ENCODE measurements at regions not wholly inside any gene's neighbourhood (a gene's known extent, or its start where the extent isn't known, plus 50 kb on each side); places are given as distances from the start of the nearest gene placed in this dataset.

DNA sequence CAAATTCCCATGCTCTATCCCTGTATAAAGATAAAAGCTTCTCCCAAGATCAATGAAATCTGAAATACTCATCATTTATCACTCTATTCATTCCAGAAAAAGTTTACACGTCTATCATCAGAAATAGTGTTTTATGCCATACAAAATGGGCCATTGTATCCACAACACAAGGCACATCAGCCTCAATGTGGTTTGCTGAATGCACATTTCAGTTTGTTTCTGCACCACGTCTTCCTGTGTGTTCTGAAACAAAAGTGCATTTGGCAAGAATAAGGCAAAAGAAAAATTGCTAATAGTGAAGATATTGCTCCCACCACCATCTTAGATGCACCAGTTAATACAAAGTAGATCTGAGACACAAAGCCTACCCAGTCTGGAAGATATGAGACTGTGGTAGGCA lies 89.6 kb upstream of the ETS2 start:
- DNase-seq (ENCODE audit: low read depth), result no peak
- H3K4me3 ChIP-seq (ENCODE audit: low read depth, low read length), result no peak overlapping the region
- TF ChIP-seq, protein P1, sequence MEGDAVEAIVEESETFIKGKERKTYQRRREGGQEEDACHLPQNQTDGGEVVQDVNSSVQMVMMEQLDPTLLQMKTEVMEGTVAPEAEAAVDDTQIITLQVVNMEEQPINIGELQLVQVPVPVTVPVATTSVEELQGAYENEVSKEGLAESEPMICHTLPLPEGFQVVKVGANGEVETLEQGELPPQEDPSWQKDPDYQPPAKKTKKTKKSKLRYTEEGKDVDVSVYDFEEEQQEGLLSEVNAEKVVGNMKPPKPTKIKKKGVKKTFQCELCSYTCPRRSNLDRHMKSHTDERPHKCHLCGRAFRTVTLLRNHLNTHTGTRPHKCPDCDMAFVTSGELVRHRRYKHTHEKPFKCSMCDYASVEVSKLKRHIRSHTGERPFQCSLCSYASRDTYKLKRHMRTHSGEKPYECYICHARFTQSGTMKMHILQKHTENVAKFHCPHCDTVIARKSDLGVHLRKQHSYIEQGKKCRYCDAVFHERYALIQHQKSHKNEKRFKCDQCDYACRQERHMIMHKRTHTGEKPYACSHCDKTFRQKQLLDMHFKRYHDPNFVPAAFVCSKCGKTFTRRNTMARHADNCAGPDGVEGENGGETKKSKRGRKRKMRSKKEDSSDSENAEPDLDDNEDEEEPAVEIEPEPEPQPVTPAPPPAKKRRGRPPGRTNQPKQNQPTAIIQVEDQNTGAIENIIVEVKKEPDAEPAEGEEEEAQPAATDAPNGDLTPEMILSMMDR (IDR thresholded peaks at IDR 0.05; ENCODE audit: low read depth, low read length), result no peak
- TF ChIP-seq, protein P2, sequence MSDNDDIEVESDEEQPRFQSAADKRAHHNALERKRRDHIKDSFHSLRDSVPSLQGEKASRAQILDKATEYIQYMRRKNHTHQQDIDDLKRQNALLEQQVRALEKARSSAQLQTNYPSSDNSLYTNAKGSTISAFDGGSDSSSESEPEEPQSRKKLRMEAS (IDR thresholded peaks at IDR 0.05; ENCODE audit: low read depth, low read length), result no peak
- no peak for TF ChIP-seq MYC (IDR thresholded peaks at IDR 0.05; ENCODE audit: low read depth, low read length)
- no peak for TF ChIP-seq POLR2A (IDR thresholded peaks at IDR 0.05; ENCODE audit: extremely low read depth, insufficient read length)

DNA sequence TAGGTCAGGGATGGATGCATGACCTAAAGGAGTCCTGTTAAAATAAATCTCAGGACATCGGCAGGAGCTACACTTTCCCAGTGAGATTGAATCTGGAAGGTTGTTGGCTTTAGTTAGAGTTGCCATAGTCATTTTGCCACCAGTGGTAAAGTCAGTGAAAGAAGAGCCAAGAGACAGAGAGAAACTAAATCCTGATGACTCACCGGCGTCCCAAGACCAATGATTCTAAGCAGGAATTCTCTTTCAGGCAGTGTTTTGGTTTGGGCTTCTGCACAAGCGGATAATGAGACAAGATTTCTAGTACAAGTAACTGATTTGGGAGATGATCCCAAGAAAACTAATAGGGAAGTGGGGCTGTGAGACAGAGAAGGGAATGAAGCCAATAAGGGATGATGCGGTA lies 88.8 kb upstream of the ETS2 start:
- TF ChIP-seq MYC (IDR thresholded peaks at IDR 0.05; ENCODE audit: low read depth, low read length), result no peak
- no peak for DNase-seq (ENCODE audit: low read depth)
- no peak overlapping the region for H3K4me3 ChIP-seq (ENCODE audit: low read depth, low read length)

DNA sequence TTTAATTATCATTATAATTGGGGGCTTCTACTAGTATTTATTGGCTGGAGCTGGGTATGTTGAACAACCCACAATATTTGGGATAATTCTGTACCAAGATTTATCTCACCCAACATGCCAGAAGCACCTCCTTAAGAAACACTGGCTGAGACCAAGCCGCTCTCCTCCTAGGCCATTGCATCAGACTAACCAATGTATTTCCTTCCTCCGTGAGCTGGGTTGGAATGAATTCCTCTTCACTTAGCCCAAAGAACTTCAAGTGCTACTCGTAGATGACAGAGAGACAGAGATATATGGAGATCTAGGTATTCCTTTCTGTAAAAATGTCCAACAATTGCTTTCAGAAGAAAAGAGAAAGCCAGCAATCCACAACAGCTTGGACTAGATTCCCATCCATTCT lies 87.2 kb upstream of the ETS2 start:
- H3K4me3 ChIP-seq (ENCODE audit: low read depth, low read length), result no peak overlapping the region
- TF ChIP-seq MYC (IDR thresholded peaks at IDR 0.05; ENCODE audit: low read depth, low read length), result no peak
- no peak for DNase-seq (ENCODE audit: low read depth)

DNA sequence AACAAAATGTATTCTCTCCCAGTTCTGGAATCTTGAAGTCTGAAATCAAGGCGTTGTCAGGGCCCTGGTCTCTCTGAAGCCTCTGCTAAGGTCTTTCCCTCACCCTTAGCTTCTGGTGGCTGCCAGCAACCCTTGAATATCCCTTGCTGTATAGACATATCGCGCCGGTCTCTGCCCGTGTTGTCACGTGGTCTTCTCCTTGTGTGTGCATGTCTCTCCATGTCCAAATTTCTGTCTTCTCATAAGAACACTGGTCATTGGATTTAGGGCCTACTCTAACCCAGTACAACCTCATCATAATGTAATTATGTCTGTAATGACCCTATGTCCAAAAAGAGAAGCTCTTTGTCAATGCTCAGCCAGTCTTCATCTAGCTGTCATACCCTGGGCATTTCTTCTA lies 85.7 kb upstream of the ETS2 start:
- TF ChIP-seq POLR2A (IDR thresholded peaks at IDR 0.05; ENCODE audit: extremely low read depth, insufficient read length) (no peak), MYC (IDR thresholded peaks at IDR 0.05; ENCODE audit: low read depth, low read length) (no peak)
- TF ChIP-seq, protein P1 (IDR thresholded peaks at IDR 0.05; ENCODE audit: low read depth, low read length), result no peak
- TF ChIP-seq, protein P2 (IDR thresholded peaks at IDR 0.05; ENCODE audit: low read depth, low read length), result no peak
- DNase-seq (ENCODE audit: low read depth), result no peak

DNA sequence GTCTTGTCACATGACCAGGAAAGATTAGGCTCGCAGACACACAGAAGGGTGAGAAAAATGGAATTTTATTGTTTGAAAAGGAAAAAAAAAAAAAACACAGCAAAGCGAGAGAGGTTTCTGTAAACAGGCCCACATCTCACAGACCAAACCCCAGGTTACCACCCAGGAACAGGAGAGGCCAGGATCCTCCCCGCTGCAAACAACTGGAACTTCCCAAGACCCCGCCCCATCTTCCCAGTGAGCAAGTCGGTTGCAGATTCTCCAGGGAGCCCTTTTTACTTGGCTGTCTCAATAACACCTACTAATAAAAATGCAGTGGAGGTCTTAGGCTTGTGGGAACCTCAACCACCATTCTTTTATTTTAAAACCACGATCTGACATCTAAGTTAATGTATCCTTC lies 84.7 kb upstream of the ETS2 start:
- H3K4me3 ChIP-seq (ENCODE audit: low read depth, low read length), result no peak overlapping the region
- TF ChIP-seq, protein P2 (IDR thresholded peaks at IDR 0.05; ENCODE audit: low read depth, low read length), result no peak
- TF ChIP-seq MYC (IDR thresholded peaks at IDR 0.05; ENCODE audit: low read depth, low read length), result no peak
- no peak for TF ChIP-seq POLR2A (IDR thresholded peaks at IDR 0.05; ENCODE audit: extremely low read depth, insufficient read length)
- TF ChIP-seq, protein P1 (IDR thresholded peaks at IDR 0.05; ENCODE audit: low read depth, low read length), result no peak
- no peak for DNase-seq (ENCODE audit: low read depth)

More for the DNA sequence above, 85.7 kb upstream of the ETS2 start:
- H3K4me3 ChIP-seq (ENCODE audit: low read depth, low read length), result no peak overlapping the region

DNA sequence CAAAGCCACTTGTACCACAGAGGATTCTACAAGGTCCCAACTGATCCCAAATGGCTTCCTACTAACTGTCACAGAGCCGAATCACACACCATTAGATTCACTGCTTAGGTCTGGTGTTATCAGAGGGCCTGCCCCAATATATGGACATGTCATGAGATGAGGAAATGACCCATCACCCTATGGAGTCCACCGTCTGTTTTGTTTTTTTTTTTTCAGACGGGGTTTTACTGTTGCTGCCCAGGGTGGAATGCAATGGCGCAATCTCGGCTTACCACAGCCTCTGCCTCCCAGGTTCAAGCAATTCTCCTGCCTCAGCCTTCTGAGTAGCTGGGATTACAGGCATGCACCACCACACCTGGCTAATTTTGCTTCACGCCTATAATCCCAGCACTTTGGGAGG lies 83.8 kb upstream of the ETS2 start:
- no peak overlapping the region for H3K4me3 ChIP-seq (ENCODE audit: low read depth, low read length)
- peak; percentile 70 for DNase-seq (ENCODE audit: low read depth)
- TF ChIP-seq, protein P1 (IDR thresholded peaks at IDR 0.05; ENCODE audit: low read depth, low read length), result no peak
- TF ChIP-seq MYC (IDR thresholded peaks at IDR 0.05; ENCODE audit: low read depth, low read length), result no peak
- no peak for TF ChIP-seq POLR2A (IDR thresholded peaks at IDR 0.05; ENCODE audit: extremely low read depth, insufficient read length)
- TF ChIP-seq, protein P2 (IDR thresholded peaks at IDR 0.05; ENCODE audit: low read depth, low read length), result no peak
